Endodermal cell (in vitro differentiated cells): ENCODE measurements at regions not wholly inside any gene's neighbourhood (a gene's known extent, or its start where the extent isn't known, plus 50 kb on each side); places are given as distances from the start of the nearest gene placed in this dataset.

ENCODE experiments used
- DNase-seq: peaks from one replicate; pipeline ENCODE4 v3.0.0-alpha.2; 2017
- H3K27ac ChIP-seq: 2 replicates; pipeline ENCODE4 v1.5.1; 2013; ENCODE audit warnings: mild to moderate bottlenecking, low read depth, low read length, moderate library complexity
- H3K27me3 ChIP-seq: 2 replicates; pipeline ENCODE4 v1.6.1; 2013; ENCODE audit warnings: mild to moderate bottlenecking, low read length, moderate library complexity; ENCODE audit not compliant: insufficient read depth, control insufficient read depth, poor library complexity, severe bottlenecking
- H3K36me3 ChIP-seq: 2 replicates; pipeline ENCODE4 v1.7.0; 2013; ENCODE audit warnings: mild to moderate bottlenecking, low read length, moderate library complexity; ENCODE audit not compliant: control insufficient read depth, insufficient read depth
- H3K4me1 ChIP-seq: one replicate; pipeline ENCODE4 v1.7.0; 2013; ENCODE audit warnings: low read length; ENCODE audit not compliant: control insufficient read depth, insufficient read depth
- H3K4me3 ChIP-seq: 2 replicates; pipeline ENCODE4 v1.5.1; 2013; ENCODE audit warnings: mild to moderate bottlenecking, low read length, moderate library complexity
- H3K9ac ChIP-seq: 2 replicates; pipeline ENCODE4 v1.6.1; 2013; ENCODE audit warnings: mild to moderate bottlenecking, low read length, moderate library complexity; ENCODE audit not compliant: poor library complexity, severe bottlenecking; ENCODE audit errors: extremely low read depth
- H3K9me3 ChIP-seq: 2 replicates; pipeline ENCODE4 v1.6.1; 2013; ENCODE audit warnings: mild to moderate bottlenecking, low read length, moderate library complexity; ENCODE audit not compliant: control insufficient read depth
- H3K27ac Mint-ChIP-seq: 2 replicates; pipeline ENCODE4 v1.8.0; 2020; ENCODE audit warnings: mixed read lengths
- H3K27me3 Mint-ChIP-seq: 2 replicates; pipeline ENCODE4 v1.8.0; 2021; ENCODE audit warnings: mild to moderate bottlenecking, mixed read lengths; ENCODE audit not compliant: insufficient read depth
- H3K36me3 Mint-ChIP-seq: 2 replicates; pipeline ENCODE4 v1.8.0; 2020; ENCODE audit warnings: low read depth, mixed read lengths
- H3K4me1 Mint-ChIP-seq: 2 replicates; pipeline ENCODE4 v1.8.0; 2020; ENCODE audit warnings: mixed read lengths
- H3K4me3 Mint-ChIP-seq: 2 replicates; pipeline ENCODE4 v1.8.0; 2020; ENCODE audit warnings: mild to moderate bottlenecking, moderate library complexity, mixed read lengths
- H3K9me3 Mint-ChIP-seq: 2 replicates; pipeline ENCODE4 v1.8.0; 2020; ENCODE audit warnings: mild to moderate bottlenecking, mixed read lengths
- WGBS, 2 experiments: methylation state at CpG; one replicate each; pipeline versions ENCODE4 v1.1.5 to v1.1.7; 2013; ENCODE audit warnings: missing lambda C conversion rate in 2 of 2, mixed read lengths in 1 of 2; ENCODE audit not compliant: insufficient coverage in 1 of 2, insufficient read length in 1 of 2; 5-methylcytosine and 5-hydroxymethylcytosine counted together
- TF ChIP-seq, protein P1 (sequence below): fragments of 200-600 bp; sonication (generic); conservative IDR thresholded peaks from 2 replicates; pipeline ENCODE4 v1.5.0; 2021; ENCODE audit warnings: antibody characterized with exemption, mild to moderate bottlenecking

DNA sequence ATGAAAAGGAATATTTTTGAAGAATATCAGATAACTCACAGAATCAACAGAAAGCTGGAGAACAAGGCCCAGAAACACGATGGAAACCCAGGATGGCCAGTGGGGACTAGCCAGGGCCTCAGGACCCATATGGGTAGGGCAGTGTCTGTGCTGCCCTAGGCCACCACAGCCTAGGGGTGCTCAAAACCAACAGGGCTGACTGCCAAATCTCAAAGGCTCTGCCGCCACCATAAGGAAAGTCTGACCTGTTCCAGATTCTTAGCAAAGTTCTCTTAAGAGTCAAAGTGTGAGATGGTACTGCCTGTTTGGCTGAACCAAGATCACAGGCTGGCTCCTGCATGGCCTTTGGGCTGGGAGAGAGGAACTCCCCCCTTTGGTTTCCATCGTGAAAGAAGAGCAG lies 164.7 kb upstream of the CTTNBP2NL start:
- H3K9me3 Mint-ChIP-seq = peaks cover 9% of the 10 kb centered on the region
- peaks cover 2% of the 10 kb centered on the region for H3K27me3 Mint-ChIP-seq
- no peak for DNase-seq
- H3K4me1 ChIP-seq = no peaks in the 10 kb centered on the region
- H3K9me3 ChIP-seq = peaks cover 10% of the 10 kb centered on the region
- whole genome bisulfite sequencing, 2 experiments = 82 to 83% methylated on average over 1 to 3 of the region's 3 CpGs
- H3K4me3 ChIP-seq = no peak overlapping the region
- H3K9ac ChIP-seq = no peak overlapping the region
- H3K27ac ChIP-seq = no peak overlapping the region
- H3K4me3 Mint-ChIP-seq = no peak overlapping the region
- peaks cover 5% of the 10 kb centered on the region for H3K4me1 Mint-ChIP-seq
- no peaks in the 10 kb centered on the region for H3K36me3 ChIP-seq
- TF ChIP-seq, protein P1, sequence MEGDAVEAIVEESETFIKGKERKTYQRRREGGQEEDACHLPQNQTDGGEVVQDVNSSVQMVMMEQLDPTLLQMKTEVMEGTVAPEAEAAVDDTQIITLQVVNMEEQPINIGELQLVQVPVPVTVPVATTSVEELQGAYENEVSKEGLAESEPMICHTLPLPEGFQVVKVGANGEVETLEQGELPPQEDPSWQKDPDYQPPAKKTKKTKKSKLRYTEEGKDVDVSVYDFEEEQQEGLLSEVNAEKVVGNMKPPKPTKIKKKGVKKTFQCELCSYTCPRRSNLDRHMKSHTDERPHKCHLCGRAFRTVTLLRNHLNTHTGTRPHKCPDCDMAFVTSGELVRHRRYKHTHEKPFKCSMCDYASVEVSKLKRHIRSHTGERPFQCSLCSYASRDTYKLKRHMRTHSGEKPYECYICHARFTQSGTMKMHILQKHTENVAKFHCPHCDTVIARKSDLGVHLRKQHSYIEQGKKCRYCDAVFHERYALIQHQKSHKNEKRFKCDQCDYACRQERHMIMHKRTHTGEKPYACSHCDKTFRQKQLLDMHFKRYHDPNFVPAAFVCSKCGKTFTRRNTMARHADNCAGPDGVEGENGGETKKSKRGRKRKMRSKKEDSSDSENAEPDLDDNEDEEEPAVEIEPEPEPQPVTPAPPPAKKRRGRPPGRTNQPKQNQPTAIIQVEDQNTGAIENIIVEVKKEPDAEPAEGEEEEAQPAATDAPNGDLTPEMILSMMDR = no peak
- H3K27me3 ChIP-seq = no peaks in the 10 kb centered on the region
- H3K27ac Mint-ChIP-seq = no peak overlapping the region
- H3K36me3 Mint-ChIP-seq = no peaks in the 10 kb centered on the region

DNA sequence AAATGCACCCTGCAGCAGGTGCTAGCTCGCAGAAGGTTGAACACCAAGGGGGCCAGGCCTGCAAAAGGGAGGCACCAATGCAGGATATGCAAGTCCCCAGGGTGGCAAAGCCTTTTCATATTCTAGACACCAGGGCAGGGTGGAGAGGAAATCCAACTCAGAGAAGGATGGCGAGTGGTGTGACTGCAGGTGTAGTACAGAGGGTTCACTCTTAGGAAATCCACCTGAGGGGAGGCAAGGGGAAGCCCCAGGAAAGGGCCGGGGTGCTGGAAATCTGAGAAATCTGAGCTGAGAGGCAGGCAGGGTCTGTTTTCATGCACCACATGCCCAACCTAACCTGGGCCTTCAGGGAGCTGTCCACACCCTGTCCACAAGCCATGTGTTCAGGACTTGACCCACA lies 163.2 kb upstream of the CTTNBP2NL start:
- Histone ChIP-seq H3K4me1 (no peaks in the 10 kb centered on the region), H3K27me3 (no peaks in the 10 kb centered on the region), H3K36me3 (no peaks in the 10 kb centered on the region), H3K9me3 (peaks cover 10% of the 10 kb centered on the region), H3K9ac (no peak overlapping the region), H3K27ac (no peak overlapping the region), H3K4me3 (no peak overlapping the region)
- DNase-seq = no peak
- 83 to 88% methylated on average over 2 to 3 of the region's 3 CpGs for WGBS, 2 experiments
- H3K4me1 Mint-ChIP-seq = peaks cover 5% of the 10 kb centered on the region
- peaks cover 9% of the 10 kb centered on the region for H3K9me3 Mint-ChIP-seq
- H3K27ac Mint-ChIP-seq = no peak overlapping the region
- TF ChIP-seq, protein P1 = no peak
- H3K36me3 Mint-ChIP-seq = no peaks in the 10 kb centered on the region
- no peak overlapping the region for H3K4me3 Mint-ChIP-seq
- H3K27me3 Mint-ChIP-seq = peaks cover 2% of the 10 kb centered on the region

DNA sequence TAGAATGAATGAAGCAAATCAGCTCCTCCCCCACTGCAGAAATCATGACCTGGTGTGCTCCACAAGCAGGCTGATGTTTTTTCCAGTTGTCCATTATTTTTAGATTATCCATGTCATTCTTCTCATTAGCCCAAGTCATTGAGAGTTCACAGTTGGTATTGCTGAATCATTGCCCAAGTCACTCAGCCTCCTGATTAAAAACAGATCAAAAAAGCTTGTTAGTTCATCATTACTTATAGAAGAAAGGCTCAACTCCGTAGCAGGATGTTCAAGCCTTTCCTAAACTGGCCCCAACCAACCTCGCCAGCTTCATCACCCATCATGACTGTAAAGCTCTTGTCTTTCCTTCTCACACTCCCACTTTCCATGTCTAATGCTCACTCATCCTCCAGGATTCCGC lies 161.3 kb upstream of the CTTNBP2NL start:
- DNase-seq = no peak
- TF ChIP-seq, protein P1 = no peak
- no peaks in the 10 kb centered on the region for H3K36me3 Mint-ChIP-seq
- Histone ChIP-seq H3K9ac (no peak overlapping the region), H3K4me1 (no peaks in the 10 kb centered on the region), H3K27me3 (no peaks in the 10 kb centered on the region), H3K9me3 (no peaks in the 10 kb centered on the region), H3K27ac (no peak overlapping the region), H3K4me3 (no peak overlapping the region), H3K36me3 (no peaks in the 10 kb centered on the region)
- 93 to 96% methylated on average over 3 of the region's 3 CpGs for WGBS, 2 experiments
- H3K4me3 Mint-ChIP-seq = no peak overlapping the region
- H3K4me1 Mint-ChIP-seq = peaks cover 17% of the 10 kb centered on the region
- no peak overlapping the region for H3K27ac Mint-ChIP-seq
- no peaks in the 10 kb centered on the region for H3K9me3 Mint-ChIP-seq
- H3K27me3 Mint-ChIP-seq = peaks cover 2% of the 10 kb centered on the region
